Activated effector memory CD4-positive, alpha-beta T cell treated with Interleukin-2 at 50 U/mL for 16 hours (primary cell): ENCODE measurements at regions not wholly inside any gene's neighbourhood (a gene's known extent, or its start where the extent isn't known, plus 50 kb on each side); places are given as distances from the start of the nearest gene placed in this dataset.
"Not testable (repeated sequence)": the region's sequence is repeated elsewhere in the genome, so short reads cannot be mapped to it uniquely, and the experiment has no call there.

Experiments used
- DNase-seq: peaks from one replicate; pipeline ENCODE4 v3.0.0-alpha.2; 2020

- not testable (repeated sequence) for DNase-seq
These were observed 168.8 kb upstream of the KCTD7 start for GRCh38 chr7:66459783-66460413.

GRCh38 chr7:66460921-66461361 is 167.7 kb upstream of the KCTD7 start:
- no peak for DNase-seq

GRCh38 chr7:66461397-66461796 is 167.3 kb upstream of the KCTD7 start:
- DNase-seq, result not testable (repeated sequence)

GRCh38 chr7:66462831-66463230 is 165.8 kb upstream of the KCTD7 start:
- not testable (repeated sequence) for DNase-seq

- DNase-seq, result no peak
These were observed 164.6 kb upstream of the KCTD7 start for GRCh38 chr7:66464059-66464458.

- DNase-seq, result no peak
These were observed 162.5 kb upstream of the KCTD7 start for GRCh38 chr7:66466081-66466600.

GRCh38 chr7:66467887-66468286 is 160.8 kb upstream of the KCTD7 start:
- no peak for DNase-seq

GRCh38 chr7:66473064-66473463 is 155.6 kb upstream of the KCTD7 start:
- not testable (repeated sequence) for DNase-seq

- DNase-seq, result no peak
These were observed 154.2 kb upstream of the KCTD7 start for GRCh38 chr7:66474441-66474840.

- DNase-seq, result not testable (repeated sequence)
These were observed 152.6 kb upstream of the KCTD7 start for GRCh38 chr7:66476056-66476455.

GRCh38 chr7:66477822-66478397 is 150.8 kb upstream of the KCTD7 start:
- DNase-seq, result not testable (repeated sequence)

GRCh38 chr7:66481229-66481628 is 147.5 kb upstream of the KCTD7 start:
- not testable (repeated sequence) for DNase-seq

GRCh38 chr7:66489065-66489464 is 139.6 kb upstream of the KCTD7 start:
- not testable (repeated sequence) for DNase-seq

- DNase-seq, result not testable (repeated sequence)
These were observed 138.9 kb upstream of the KCTD7 start for GRCh38 chr7:66489741-66490140.

GRCh38 chr7:66490979-66491378 is 137.7 kb upstream of the KCTD7 start:
- not testable (repeated sequence) for DNase-seq

- DNase-seq, result not testable (repeated sequence)
These were observed 136.3 kb upstream of the KCTD7 start for GRCh38 chr7:66492405-66492804.

GRCh38 chr7:66493235-66494205 is 135.2 kb upstream of the KCTD7 start:
- DNase-seq, result peak; percentile 92

- DNase-seq, result no peak
These were observed 131.3 kb upstream of the KCTD7 start for GRCh38 chr7:66497346-66497745.

GRCh38 chr7:66500087-66500486 is 128.6 kb upstream of the KCTD7 start:
- no peak for DNase-seq

GRCh38 chr7:66502230-66503035 is 126.2 kb upstream of the KCTD7 start:
- DNase-seq, result no peak

GRCh38 chr7:66503036-66503370 is 125.7 kb upstream of the KCTD7 start:
- no peak for DNase-seq

- DNase-seq, result no peak
These were observed 125.1 kb upstream of the KCTD7 start for GRCh38 chr7:66503551-66504031.
